Esophagus muscularis mucosa (tissue), 4 donors: ENCODE measurements at regions not wholly inside any gene's neighbourhood (a gene's known extent, or its start where the extent isn't known, plus 50 kb on each side); places are given as distances from the start of the nearest gene placed in this dataset.

ENCODE experiments used
- DNase-seq: peaks from one replicate; pipeline ENCODE4 v3.0.0-alpha.2; 2017; ENCODE audit errors: extremely low spot score
- H3K27ac ChIP-seq, 4 donors: fragments of 200-600 bp; sonication (generic); replicated peaks in 1 of 4; 1 replicate in 3 of 4; 2 replicates in 1 of 4; pipeline ENCODE4 v1.5.1; 2016 to 2019; ENCODE audit warnings: mild to moderate bottlenecking in 1 of 4
- H3K27me3 ChIP-seq, 4 donors: fragments of 200-600 bp; sonication (generic); one replicate each; pipeline versions ENCODE4 v1.5.1 to v1.6.0; 2016 to 2019
- H3K36me3 ChIP-seq, 4 donors: fragments of 200-600 bp; sonication (generic); one replicate each; pipeline ENCODE4 v1.5.1; 2016 to 2019
- H3K4me1 ChIP-seq, 4 donors: fragments of 200-600 bp; sonication (generic); one replicate each; pipeline ENCODE4 v1.5.1; 2016 to 2019
- H3K4me3 ChIP-seq, 4 donors: fragments of 200-600 bp; sonication (generic); 1 replicate in 2 of 4; 2 replicates in 2 of 4; pipeline ENCODE4 v1.5.1; 2016 to 2019; ENCODE audit warnings: mild to moderate bottlenecking in 4 of 4, moderate library complexity in 1 of 4
- H3K9me3 ChIP-seq, 4 donors: fragments of 200-600 bp; sonication (generic); 1 replicate in 3 of 4; 2 replicates in 1 of 4; pipeline ENCODE4 v1.5.1; 2016 to 2019
- EP300 ChIP-seq: sonication (generic); formaldehyde crosslinking; IDR thresholded peaks from one replicate; pipeline ENCODE4 v1.6.1; 2017; ENCODE audit warnings: antibody characterized with exemption
- POLR2A ChIP-seq: fragments of 450-650 bp; IDR thresholded peaks from one replicate; pipeline ENCODE4 v1.6.1; 2017; ENCODE audit warnings: antibody characterized with exemption, moderate library complexity, mild to moderate bottlenecking, low read depth
- POLR2AphosphoS5 ChIP-seq, 2 donors: sonication (generic); formaldehyde crosslinking; IDR thresholded peaks; one replicate each; pipeline ENCODE4 v1.6.1; 2017; ENCODE audit warnings: antibody characterized with exemption in 2 of 2
- whole genome bisulfite sequencing: methylation state at CpG from one replicate; pipeline ENCODE4 v1.1.5; 2018; 5-methylcytosine and 5-hydroxymethylcytosine counted together
- intact Hi-C: fragments of 100-400 bp; cut with DNase I; formaldehyde crosslinking; loops from one replicate; pipeline ENCODE4 v1.15.1; 2023
- TF ChIP-seq, protein P1 (sequence below), 3 experiments: fragments of 200-600 bp in 2 of 3; fragments of 450-650 bp in 1 of 3; sonication (generic) in 2 of 3; IDR thresholded peaks; one replicate each; pipeline ENCODE4 v1.5.1; 2017 to 2019; ENCODE audit warnings: antibody characterized with exemption in 3 of 3, mild to moderate bottlenecking in 2 of 3, moderate library complexity in 1 of 3

DNA sequence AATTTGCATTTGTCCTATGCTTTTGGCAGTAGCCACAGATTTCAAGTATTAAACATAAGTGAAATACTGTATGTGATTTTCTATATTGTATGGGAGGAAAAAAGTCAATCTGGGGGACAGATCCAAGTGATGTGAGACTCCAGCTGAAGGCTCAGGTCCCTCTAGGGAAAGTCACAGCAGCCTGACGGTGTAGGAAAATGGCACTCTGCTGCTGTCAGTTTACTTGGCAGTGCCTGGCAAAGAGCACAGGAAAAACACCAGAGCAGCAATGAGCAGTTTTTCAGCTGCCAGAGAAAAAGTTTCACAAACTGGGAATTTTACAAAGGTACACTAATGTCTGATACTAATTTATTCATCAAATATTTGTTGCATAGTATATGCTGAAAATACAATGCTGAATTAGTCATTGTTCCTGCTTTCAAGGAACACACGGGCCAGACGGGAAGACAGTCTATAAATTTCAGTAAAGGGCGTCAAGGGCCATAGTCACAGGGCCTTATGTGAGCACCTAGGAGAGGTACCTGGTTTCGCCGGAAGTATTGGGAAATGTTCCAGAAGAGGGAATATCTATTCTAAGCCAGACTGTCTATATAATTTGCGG is 66.2 kb upstream of the SLC38A2 start:
- intact Hi-C loops: no loop called here

DNA sequence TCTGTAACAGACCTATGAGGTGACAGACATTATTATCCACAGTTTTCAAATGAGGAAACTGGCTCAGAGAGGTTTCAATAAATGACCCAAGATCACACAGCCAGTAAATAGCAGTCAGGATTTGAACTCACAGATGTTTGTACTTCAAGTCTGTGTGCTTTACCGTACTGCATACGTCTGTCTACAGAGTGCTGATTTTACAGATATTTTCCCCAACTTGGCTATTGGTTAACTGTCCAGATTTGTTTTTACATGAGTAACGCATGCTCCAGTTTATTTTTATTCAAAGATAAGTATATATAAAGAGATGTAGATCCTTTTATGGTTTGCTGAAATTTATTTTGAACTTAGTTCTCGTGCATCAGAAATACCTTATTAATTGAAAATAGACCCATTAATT is 65.7 kb upstream of the SLC38A2 start:
- no peak for DNase-seq
- 76% methylated on average over 4 of the region's 4 CpGs for WGBS
- H3K36me3 ChIP-seq: no peaks in the 10 kb centered on the region
- no peaks in the 10 kb centered on the region for H3K27me3 ChIP-seq
- H3K27ac ChIP-seq: no peak overlapping the region
- no peak overlapping the region for H3K4me3 ChIP-seq
- no peaks in the 10 kb centered on the region for H3K9me3 ChIP-seq
- no peaks in the 10 kb centered on the region for H3K4me1 ChIP-seq
- intact Hi-C loops: no loop called here
- TF ChIP-seq, protein P1, sequence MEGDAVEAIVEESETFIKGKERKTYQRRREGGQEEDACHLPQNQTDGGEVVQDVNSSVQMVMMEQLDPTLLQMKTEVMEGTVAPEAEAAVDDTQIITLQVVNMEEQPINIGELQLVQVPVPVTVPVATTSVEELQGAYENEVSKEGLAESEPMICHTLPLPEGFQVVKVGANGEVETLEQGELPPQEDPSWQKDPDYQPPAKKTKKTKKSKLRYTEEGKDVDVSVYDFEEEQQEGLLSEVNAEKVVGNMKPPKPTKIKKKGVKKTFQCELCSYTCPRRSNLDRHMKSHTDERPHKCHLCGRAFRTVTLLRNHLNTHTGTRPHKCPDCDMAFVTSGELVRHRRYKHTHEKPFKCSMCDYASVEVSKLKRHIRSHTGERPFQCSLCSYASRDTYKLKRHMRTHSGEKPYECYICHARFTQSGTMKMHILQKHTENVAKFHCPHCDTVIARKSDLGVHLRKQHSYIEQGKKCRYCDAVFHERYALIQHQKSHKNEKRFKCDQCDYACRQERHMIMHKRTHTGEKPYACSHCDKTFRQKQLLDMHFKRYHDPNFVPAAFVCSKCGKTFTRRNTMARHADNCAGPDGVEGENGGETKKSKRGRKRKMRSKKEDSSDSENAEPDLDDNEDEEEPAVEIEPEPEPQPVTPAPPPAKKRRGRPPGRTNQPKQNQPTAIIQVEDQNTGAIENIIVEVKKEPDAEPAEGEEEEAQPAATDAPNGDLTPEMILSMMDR (IDR thresholded peaks at IDR 0.05): no peak
- no peak for TF ChIP-seq POLR2AphosphoS5 (IDR thresholded peaks at IDR 0.05)
- no peak for TF ChIP-seq EP300

More for the DNA sequence above, 66.2 kb upstream of the SLC38A2 start:
- no peak overlapping the region for H3K27ac ChIP-seq
- no peaks in the 10 kb centered on the region for H3K4me1 ChIP-seq
- H3K27me3 ChIP-seq: no peaks in the 10 kb centered on the region
- no peak overlapping the region for H3K4me3 ChIP-seq
- H3K36me3 ChIP-seq: no peaks in the 10 kb centered on the region
- whole genome bisulfite sequencing: 78% methylated on average over 7 of the region's 7 CpGs
- TF ChIP-seq, protein P1 (IDR thresholded peaks at IDR 0.05): no peak
- TF ChIP-seq POLR2A: no peak
- no peak for TF ChIP-seq POLR2AphosphoS5 (IDR thresholded peaks at IDR 0.05)
- no peak for TF ChIP-seq EP300
- DNase-seq: no peak
- H3K9me3 ChIP-seq: no peaks in the 10 kb centered on the region

DNA sequence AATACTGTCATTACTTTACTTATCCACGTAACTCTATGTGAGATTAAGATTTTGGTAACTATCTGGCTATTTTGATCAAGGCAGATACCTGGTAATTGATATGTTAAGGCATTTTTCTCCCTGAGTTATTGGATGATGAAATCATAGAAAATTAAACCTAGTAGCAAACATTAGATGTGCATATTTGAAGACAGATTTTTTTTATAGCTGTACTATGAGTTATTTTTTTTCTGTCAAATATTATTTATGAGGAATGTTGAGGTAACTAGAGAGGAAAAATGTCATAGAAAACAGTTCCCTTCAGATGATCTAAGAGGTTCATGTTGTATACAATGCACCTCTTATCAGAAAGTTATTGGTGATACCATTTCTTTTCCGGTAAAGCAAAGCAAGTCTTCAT is 64.9 kb upstream of the SLC38A2 start:
- Histone ChIP-seq H3K9me3 (no peaks in the 10 kb centered on the region), H3K36me3 (no peaks in the 10 kb centered on the region), H3K4me1 (peaks cover 0 to under 1% (median 0%) of the 10 kb centered on the region in 4 donors), H3K4me3 (no peak overlapping the region), H3K27ac (no peak overlapping the region), H3K27me3 (no peaks in the 10 kb centered on the region)
- no peak for DNase-seq
- TF ChIP-seq, protein P1 (IDR thresholded peaks at IDR 0.05): no peak
- no peak for TF ChIP-seq EP300
- no peak for TF ChIP-seq POLR2A
- TF ChIP-seq POLR2AphosphoS5 (IDR thresholded peaks at IDR 0.05): no peak
- WGBS: 91% methylated on average over 2 of the region's 2 CpGs
- intact Hi-C loops: no loop called here

DNA sequence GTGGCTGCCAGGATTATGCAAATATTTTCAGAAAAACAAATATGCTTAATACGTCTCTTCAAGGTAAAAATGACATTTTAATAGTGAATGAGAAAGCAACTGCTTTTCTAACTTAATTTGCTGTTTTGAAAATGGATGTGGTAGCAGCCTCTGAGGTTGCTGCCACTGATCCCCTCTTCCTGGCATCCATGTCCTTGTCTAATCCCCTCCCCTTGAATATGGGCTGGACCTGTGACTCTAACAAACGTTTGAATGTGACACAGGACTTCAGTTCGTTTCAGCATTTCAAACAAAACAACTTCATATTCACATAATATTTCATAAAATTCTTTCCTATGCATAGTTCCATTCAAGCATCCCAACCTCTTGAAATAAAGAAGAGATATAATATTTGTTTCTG is 64.2 kb upstream of the SLC38A2 start:
- Histone ChIP-seq H3K4me3 (no peak overlapping the region), H3K27ac (no peak overlapping the region), H3K27me3 (no peaks in the 10 kb centered on the region), H3K4me1 (peaks cover 7 to 8% (median 7%) of the 10 kb centered on the region in 4 donors), H3K36me3 (no peaks in the 10 kb centered on the region), H3K9me3 (no peaks in the 10 kb centered on the region)
- intact Hi-C loops: no loop called here
- 58% methylated on average over 3 of the region's 3 CpGs for WGBS
- TF ChIP-seq EP300: no peak
- TF ChIP-seq, protein P1 (IDR thresholded peaks at IDR 0.05): no peak
- TF ChIP-seq POLR2AphosphoS5 (IDR thresholded peaks at IDR 0.05): no peak
- no peak for TF ChIP-seq POLR2A
- DNase-seq: no peak

DNA sequence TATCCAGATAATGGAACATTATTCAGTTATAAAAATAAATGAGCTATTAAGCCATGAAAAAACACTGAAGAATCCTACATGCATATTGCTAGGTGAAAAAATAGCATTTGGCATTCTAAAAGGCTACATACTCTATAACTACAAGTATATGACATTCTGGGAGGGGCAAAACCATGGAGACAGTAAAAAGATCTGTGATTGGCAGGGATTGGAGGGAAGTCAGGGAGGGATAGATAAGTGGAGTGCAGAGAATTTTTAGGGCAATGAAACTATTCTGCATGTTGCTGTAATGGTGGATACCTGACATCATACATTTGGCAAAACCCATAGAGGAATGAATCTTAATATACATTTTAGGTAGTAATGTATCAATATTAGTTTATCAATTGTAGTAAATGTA is 63.1 kb upstream of the SLC38A2 start:
- intact Hi-C loops: no loop called here
- Histone ChIP-seq H3K27me3 (no peaks in the 10 kb centered on the region), H3K27ac (no peak overlapping the region), H3K4me3 (no peak overlapping the region), H3K36me3 (no peaks in the 10 kb centered on the region), H3K4me1 (peaks cover 12 to 18% (median 17%) of the 10 kb centered on the region in 4 donors), H3K9me3 (no peaks in the 10 kb centered on the region)
- DNase-seq: no peak
- no peak for TF ChIP-seq POLR2A
- TF ChIP-seq, protein P1 (IDR thresholded peaks at IDR 0.05): no peak
- no peak for TF ChIP-seq POLR2AphosphoS5 (IDR thresholded peaks at IDR 0.05)
- no peak for TF ChIP-seq EP300
